GM23248 (cell line): ENCODE measurements at regions not wholly inside any gene's neighbourhood (a gene's known extent, or its start where the extent isn't known, plus 50 kb on each side); places are given as distances from the start of the nearest gene placed in this dataset.

Experiments
- EZH2 ChIP-seq: fragments of 200-600 bp; sonication (generic); IDR thresholded peaks from 2 replicates; pipeline ENCODE4 v1.6.1; 2018; ENCODE audit warnings: antibody characterized with exemption, mild to moderate bottlenecking; ENCODE audit not compliant: insufficient read depth, poor library complexity, severe bottlenecking
- EZH2phosphoT487 ChIP-seq: fragments of 200-600 bp; sonication (generic); IDR thresholded peaks from 2 replicates; pipeline ENCODE4 v1.6.1; 2018; ENCODE audit warnings: antibody characterized with exemption, moderate library complexity, mild to moderate bottlenecking, low read depth; ENCODE audit not compliant: insufficient read depth

DNA sequence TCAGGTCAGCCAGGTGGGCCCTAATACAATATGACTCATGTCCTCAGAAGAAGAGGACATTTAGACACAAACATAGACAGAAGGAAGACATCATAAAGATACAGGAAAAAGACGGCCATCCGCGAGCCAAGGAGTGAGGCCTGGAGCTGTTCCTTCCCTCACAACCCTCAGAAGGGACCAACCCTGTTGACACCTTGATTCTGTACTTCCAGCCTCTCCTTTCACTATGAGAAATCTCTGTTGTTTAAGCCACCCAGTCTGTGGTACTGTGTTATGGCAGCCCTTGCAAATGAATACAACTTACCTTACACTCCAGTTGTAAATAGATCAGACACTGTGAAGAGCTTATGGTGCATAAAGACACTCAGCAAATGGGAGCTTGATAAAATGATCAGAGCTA is 199.7 kb downstream of the SAMD5 start:
- no peak for TF ChIP-seq EZH2
- no peak for TF ChIP-seq EZH2phosphoT487
